Stimulated activated CD8-positive, alpha-beta memory T cell treated with anti-CD3 and anti-CD28 coated beads, Interleukin-7, amount 100 ng/mL, for 48 hours (primary cell): ENCODE measurements at regions not wholly inside any gene's neighbourhood (a gene's known extent, or its start where the extent isn't known, plus 50 kb on each side); places are given as distances from the start of the nearest gene placed in this dataset.
"Not testable (repeated sequence)": the region's sequence is repeated elsewhere in the genome, so short reads cannot be mapped to it uniquely, and the experiment has no call there.

Experiments used
- DNase-seq, 2 donors: peaks; one replicate each; pipeline ENCODE4 v3.0.0-alpha.2; 2020; ENCODE audit warnings: low read depth in 1 of 2; ENCODE audit errors: extremely low read depth in 1 of 2

DNA sequence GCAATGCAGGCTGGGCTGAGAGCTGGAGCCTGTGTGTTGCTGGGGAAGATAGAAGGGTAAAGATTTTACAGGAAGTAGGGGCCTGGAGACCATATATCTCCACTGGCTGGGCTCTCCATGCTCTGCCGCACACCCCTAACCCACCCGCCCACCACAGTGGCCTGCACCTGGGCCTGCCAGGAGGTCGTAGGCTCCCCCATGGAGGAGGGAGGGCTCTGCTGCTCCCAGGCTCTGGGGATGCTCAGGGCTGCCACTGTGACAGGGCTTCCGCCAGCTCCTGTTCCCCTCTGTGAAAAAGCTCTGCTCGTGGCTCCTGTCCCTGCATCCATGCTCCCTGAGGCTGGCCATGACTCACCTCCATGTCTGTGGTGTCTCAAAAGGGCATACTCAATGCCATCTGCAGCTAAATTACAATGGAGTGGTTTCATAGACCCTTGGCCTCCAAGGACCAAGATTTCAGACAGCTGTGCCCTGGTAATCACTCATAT lies 106.0 kb downstream of the CXCL12 start:
- DNase-seq = no peak

DNA sequence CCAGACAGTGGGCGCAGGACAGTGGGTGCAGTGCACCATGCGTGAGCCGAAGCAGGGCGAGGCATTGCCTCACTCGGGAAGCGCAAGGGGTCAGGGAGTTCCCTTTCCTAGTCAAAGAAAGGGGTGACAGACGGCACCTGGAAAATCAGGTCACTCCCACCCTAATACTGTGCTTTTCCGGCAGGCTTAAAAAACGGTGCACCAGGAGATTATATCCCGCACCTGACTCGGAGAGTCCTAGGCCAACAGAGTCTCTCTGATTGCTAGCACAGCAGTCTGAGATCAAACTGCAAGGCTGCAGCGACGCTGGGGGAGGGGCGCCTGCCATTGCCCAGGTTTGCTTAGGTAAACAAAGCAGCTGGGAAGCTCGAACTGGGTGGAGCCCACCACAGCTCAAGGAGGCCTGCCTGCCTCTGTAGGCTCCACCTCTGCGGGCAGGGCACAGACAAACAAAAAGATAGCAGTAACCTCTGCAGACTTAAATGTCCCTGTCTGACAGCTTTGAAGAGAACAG lies 116.4 kb downstream of the CXCL12 start:
- DNase-seq = not testable (repeated sequence)

DNA sequence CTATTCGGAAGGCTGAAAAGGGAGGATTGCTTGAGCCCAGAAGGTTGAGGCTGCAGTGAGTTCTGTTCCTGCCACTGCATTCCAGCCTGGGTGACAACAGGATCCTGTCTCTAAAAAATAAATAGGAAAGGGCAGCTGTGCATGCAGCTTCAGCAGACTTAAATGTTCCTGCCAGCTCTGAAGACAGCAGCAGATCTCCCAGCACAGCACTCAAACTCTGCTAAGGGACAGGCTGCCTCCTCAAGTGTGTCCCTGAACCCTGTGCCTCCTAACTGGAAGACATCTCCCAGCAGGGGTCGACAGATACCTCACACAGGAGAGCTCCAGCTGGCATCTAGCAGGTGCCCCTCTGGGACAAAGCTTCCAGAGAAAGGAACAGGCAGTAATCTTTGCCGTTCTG lies 117.9 kb downstream of the CXCL12 start:
- no peak for DNase-seq

DNA sequence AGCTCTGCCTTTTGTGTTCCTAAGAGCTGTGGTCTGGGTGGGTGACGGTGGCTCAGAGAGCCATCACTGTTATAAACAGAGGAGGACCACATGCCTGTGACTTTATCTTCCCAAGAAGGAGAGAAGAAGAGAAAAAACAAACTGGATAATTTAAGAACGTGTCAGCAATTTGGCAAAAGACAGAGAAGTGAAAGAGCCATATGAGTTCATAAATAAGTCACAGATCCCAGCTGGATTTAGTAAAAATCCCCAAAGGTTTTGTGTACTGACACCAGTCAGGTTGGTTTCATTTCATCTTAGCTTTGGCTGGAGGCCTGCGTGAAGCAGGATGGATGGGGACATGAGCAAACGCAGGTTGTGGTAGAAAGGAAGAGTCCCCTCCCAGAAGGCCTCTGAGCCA lies 120.7 kb downstream of the CXCL12 start:
- no peak for DNase-seq

DNA sequence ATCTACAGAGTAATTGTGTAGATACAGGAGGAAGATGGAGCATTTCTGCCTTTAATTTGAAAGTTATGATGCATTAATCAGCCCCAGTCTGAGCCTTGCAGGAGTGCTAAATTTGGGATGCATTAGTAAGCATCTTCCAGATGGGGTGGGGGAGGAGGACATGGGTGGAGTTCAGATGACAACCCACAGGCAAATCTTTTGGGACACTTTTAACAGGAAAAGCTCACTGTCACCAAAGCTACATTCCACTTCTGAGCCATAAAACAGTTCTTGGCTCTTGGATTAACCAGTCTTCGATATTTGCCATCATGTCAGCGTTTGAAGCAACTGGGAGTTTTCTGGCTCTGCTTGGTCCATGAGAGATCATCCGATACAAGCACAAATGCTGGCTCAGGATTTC lies 121.1 kb downstream of the CXCL12 start:
- no peak for DNase-seq

DNA sequence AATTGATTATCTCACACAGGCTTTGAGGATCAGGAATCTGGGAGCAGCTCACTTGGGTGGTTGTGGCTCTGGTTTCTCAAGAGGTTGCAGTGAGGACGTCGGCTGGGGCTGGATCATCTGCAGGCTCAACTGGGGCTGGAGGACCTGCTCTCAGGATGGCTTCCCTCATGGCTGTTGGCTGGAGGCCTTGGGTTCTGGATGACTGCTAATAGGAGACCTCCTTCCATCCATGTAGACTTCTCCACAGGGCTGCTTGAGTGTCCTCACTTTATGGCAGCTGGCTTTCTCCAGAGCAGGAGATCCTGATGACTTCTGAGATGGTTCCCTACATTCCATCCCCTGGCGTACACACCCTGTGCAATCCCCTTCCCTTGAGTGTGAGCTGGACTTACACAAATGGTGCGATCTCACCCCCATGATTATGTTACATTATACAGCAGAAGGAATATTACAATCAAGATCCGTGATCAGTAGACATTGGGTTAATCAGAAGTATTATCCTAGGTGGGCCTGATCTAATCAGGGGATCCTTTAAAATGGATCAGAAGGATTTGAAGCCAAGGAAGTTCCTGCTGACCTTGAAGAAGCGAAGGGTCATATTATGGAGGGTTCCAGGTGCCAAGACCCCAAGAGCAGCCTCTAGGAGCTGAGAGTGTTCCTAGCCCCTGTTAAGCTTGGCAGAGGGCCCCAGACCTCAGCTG lies 122.2 kb downstream of the CXCL12 start:
- no peak for DNase-seq

DNA sequence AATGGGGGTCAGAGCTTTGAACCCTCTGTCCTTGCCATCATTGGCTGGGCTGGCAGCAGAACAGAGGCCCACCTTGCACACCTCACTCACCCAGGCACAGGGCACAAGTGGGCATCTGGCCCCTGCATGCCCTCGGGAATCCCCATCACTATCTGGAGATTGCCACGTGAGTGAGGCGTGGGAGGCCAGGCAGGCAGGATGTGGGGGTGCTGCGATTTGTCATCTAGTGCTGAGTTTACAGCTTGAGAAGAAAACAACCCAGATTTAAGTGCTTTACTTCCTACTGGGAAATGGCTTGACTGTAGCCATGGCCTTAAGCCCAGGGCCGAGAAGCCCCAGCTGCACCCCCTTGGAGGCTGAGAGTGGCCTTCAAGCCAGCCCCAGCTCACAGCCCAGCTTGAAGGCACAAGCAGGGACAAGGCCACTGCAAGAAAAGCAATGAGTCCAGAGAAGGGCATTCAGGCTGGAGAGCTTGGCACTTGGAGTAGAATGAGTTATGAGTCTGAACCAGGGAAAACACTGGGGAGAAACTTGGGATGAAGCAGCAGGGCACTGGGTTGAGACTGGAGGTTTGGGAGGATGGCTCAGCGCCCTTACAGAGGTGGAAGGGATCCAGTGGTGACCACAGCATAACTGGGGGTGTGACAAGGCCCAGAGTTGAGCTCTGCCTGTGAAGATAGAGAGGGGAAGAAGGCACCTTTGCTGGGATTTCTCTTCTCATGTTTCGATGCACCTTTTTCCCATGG lies 123.0 kb downstream of the CXCL12 start:
- DNase-seq = no peak

DNA sequence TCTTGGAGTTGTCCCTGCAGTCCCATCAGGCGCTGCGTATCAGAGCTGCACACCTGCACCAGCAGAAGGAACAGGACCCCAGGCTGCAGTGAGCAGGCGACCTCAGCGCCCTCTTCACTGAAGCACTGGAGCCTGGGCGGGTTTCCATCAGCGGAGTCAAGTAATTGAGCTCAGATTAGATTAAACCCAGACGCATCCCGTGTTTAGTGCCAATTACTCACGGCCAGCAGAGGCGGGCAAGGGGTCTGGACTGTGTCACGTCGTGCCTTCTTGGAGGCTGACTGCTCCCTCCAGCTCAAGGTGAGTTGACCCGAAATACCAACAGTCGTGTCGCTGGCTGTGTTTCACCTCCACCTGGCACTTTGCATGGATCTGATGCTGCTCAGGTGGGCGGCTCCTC lies 123.6 kb downstream of the CXCL12 start:
- no peak for DNase-seq

DNA sequence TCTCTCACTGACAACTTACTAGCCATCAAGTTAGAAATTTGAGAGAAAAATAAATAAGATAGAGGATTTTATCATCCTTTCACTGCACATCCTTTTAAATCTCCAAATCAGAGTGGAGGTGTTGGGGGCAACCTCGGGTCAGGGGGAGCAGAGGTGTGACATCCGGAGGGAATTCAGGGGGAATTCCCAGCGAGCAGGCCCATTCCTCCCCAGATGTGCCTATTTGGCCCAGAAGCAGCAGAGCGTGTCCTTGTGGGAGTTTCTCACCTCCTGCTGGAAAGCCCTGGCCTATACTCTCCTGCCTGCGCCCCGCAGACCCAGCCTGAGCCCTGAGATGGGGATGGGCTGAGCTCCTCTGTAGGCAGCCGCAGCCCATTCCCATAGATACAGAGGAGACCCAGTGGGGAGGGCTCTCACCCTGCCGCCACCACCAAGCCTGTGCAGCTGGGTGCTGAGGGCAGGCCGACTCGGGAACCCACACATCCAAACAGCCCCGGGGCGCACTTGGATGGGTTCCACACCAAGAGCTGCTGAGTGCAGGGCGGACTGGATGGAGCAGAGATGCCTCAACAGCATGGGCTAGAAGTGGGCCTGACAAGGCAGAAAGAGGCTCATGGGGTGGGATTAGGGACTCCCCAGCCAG lies 124.5 kb downstream of the CXCL12 start:
- no peak for DNase-seq

DNA sequence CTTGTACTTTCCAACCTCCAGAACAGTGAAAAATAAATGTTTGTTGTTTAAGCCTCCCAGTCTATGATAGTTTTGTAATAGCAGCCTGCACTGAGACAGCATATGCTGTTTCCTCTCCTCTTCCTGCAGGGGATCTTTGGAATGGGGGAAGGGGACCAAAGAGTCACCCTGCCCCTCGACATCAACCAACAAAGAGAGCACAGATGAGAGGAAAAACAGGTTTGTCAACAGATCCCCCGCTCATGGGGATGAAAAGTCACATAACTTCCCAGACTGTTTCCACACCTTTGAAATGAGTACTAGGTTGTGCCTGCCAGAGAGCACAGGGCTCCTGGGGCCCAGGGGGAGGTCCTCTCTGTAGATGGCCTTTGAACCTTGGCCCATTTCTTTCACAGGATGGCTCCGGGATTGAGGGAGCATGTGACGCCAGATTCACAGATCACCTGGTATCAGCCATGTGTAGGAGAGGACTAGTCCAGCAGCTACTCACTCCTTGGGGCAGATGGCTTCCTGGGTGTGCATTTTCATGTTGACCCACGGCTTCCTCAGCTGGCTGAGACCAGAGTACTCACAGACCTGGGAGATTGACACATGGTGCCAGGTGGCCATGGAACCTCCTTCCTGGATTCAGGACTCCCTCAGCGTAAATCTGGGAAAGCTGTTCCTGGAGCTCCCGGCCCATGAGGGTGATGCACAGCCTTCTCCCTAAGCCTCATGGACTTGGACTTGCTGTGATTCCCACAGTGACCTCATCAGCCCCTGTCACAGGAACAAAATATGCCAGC lies 125.6 kb downstream of the CXCL12 start:
- no peak for DNase-seq

DNA sequence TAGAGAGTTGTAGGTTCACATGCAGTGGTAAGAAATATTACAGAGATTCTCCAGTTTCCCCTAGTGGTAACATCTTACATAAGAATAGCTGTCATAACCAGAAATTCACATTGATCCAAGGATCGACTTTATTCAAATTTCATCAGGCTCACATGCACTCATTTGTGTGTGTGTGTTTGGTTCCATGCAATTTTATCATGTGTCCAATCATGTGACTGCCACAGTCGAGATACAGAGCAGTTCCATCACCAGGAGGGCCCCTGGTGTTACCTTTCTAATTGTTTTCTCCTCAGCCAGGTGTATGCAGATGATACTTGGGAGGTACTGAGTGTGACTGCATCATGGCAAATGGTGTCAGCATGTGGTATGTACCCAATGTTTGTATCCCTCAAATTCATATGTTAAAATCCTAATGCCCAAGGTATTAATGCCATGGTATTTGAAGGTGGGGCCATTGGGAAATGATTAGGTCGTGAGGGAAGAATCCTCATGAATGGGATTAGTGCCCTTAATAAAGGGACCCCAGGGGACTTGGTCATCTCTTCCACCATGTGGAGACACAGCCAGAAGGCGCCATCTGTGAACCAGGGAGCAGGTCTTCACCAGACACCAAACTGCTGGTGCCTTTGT lies 126.3 kb downstream of the CXCL12 start:
- no peak for DNase-seq

DNA sequence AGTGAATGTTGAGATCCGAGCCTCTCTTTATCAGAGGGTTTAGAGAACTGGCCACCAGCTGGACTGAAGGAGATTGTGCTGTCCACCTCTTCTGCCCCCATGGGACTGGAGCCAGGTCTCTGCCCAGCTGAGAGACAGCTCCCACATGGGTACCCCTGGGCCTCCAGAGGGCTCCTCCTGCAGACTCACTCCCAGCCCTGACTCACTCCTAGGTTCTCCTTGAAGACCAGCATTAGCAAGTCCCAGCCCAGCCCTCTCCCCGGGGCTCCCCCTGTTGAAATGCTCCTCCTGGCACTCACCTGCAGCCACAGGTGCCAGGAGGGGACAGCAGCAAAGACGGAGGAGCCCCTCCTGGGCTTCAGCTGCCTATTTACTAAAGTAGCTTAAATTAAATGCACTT lies 126.9 kb downstream of the CXCL12 start:
- DNase-seq = no peak

DNA sequence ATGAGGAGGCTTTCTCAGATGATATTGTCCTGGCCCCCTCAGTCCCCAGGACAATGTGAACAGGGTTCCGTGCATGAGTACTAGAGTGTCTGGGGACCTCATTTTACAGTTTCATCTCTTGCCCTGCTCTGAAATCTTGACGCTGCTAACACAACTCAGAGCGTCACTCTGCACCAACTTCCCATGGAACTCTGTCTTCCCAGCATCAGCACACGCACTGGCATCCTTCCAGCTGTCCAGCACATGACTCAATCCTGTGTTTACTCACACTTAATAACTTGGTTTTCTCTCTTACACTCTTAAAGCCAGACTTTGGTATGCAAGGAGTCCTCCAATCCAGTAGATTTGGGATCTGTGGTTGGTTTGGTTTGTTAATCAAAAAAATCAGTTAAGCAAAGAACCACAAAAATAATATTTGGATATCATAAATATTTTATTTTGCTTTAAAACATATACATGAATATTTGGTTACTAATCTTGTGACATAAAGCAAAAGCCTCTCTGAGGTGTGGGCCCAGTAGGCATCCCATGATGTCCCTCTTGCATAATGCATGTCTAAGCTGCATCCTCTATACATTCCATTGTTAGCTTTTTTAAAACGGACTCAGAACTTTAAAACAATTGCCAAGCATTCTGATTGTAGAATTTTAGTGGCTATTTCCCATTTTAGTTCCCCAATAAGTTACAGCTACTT lies 131.0 kb downstream of the CXCL12 start:
- DNase-seq = no peak

DNA sequence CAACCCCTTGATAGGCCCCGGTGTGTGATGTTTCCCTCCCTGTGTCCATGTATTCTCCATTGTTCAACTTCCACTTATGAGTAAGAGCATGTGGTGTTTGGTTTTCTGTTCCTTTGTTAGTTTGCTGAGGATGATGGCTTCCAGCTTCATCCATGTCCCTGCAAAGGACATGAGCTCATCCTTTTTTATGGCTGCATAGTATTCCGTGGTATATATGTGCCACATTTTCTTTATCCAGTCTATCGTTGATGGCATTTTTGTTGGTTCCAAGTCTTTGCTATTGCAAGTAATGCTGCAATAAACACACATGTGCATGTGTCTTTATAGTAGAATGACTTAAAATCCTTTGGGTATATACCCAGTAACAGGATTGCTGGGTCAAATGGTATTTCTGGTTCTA lies 132.3 kb downstream of the CXCL12 start:
- DNase-seq = not testable (repeated sequence)

DNA sequence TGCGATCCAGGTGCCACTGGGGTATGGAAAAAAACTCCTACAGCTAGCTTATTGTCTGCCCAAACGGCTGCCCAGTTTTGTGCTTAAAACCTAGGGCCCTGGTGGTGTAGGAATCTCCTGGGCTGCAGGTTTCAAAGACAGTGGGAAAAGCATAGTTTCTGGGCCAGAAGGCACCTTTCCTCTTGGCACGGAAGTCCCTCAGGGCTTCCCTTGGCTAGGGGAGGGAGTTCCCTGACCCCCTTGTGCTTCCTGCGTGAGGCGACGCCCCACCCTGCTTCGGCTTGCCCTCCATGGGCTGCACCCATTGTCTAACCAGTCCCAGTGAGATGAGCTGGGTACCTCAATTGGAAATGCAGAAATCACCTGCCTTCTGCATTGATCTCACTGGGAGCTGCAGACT lies 135.0 kb downstream of the CXCL12 start:
- not testable (repeated sequence) for DNase-seq

DNA sequence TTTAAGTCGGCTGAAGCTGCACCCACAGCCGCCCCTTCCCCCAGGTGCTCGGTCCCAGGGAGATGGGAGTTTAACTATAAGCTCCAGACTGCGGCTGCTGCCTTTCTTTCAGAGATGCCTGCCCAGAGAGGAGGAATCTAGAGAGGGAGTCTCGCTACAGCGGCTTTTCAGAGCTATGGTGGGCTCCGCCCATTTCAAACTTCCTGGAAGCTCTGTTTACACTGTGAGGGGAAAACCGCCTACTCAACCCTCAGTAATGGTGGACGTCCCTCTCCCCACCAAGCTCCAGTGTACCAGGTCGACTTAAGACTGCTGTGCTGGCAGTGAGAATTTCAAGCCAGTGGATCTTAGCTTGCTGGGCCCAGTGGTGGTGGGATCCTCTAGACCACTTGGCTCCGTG lies 135.4 kb downstream of the CXCL12 start:
- no peak for DNase-seq

DNA sequence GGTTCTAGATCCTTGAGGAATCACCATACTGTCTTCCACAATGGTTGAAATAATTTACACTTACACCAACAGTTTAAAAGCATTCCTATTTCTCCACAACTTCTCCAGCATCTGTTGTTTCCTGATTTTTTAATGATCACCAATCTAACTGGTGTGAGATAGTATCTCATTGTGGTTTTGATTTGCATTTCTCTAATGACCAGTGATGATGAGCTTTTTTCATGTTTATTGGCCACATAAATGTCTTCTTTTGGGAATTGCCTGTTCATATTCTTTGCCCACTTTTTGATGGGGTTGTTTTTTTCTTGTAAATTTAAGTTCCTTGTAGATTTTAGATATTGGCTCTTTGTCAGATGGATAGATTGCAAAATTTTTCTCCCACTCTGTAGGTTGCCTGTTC lies 138.2 kb downstream of the CXCL12 start:
- not testable (repeated sequence) for DNase-seq

DNA sequence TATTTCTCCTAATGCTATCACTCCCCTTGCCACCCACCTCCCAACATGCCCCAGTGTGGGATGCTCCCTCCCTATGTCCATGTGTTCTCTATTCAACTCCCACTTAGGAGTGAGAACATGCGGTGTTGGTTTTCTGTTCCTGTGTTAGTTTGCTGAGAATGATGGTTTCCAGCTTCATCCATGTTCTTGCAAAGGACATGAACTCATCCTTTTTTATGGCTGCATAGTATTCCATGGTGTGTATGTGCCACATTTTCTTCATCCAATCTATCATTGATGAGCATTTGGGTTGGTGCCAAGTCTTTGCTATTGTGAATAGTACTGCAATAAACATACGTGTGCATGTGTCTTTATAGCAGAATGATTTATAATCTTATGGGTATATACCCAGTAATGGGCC lies 138.6 kb downstream of the CXCL12 start:
- DNase-seq = not testable (repeated sequence)

DNA sequence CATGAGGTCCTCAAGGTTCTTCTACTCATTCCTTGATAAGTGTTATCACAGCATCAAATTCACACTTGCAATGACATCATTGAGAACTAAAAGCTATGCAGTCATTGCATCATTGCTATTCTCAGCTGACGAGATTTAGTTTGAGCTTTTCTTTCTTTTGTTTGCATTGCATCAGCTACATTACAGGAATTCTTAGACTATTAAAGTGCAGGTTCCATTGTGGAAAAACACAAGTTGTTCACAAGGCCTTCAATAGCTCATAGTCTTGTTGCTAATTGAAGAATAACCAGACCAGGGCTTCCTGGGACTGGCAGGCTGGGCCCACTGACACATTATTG lies 139.3 kb downstream of the CXCL12 start:
- no peak for DNase-seq
